Endothelial cell of umbilical vein (primary cell): ENCODE measurements at regions not wholly inside any gene's neighbourhood (a gene's known extent, or its start where the extent isn't known, plus 50 kb on each side); places are given as distances from the start of the nearest gene placed in this dataset.

Experiments used
- BruUV-seq: library from RNA; stranded (reverse); fragments of 400-500 nt; replicated peaks from 2 replicates; lab custom pipeline; 2021; lab: Mats Ljungman, UMichigan
- CTCF ChIA-PET: fragments of 300-600, 350-600 bp; sonication (Branson Sonifier 250); formaldehyde crosslinking; loops from one replicate; lab custom pipeline; 2021; ENCODE audit warnings: antibody characterized with exemption, inconsistent platforms; lab: Charles Lee
- POLR2A ChIA-PET: fragments of 300-600, 350-600 bp; sonication (Branson Sonifier 250); formaldehyde crosslinking; loops from one replicate; lab custom pipeline; 2021; ENCODE audit warnings: antibody characterized with exemption, inconsistent platforms; lab: Charles Lee
- DNase-seq: peaks from one replicate; pipeline ENCODE4 v3.0.0-alpha.2; 2011; ENCODE audit warnings: low read depth, low spot score
- FAIRE-seq: peaks from 2 replicates; lab custom pipeline; 2011; peaks lifted over from hg19 to GRCh38; lab: Jason Lieb, UNC
- H2AFZ ChIP-seq: 2 replicates; pipeline ENCODE4 v1.6.0; 2012; ENCODE audit warnings: low read depth, low read length, control low read depth, inconsistent platforms
- H3K27ac ChIP-seq: 2 replicates; pipeline ENCODE4 v1.5.1; 2011; ENCODE audit warnings: low read depth, mild to moderate bottlenecking, control low read depth, low read length, moderate library complexity; ENCODE audit not compliant: insufficient read depth
- H3K27me3 ChIP-seq, 2 experiments: 2 replicates each; pipeline versions ENCODE4 v1.6.0 to v1.6.1; 2011; ENCODE audit warnings: low read length in 2 of 2, mixed read lengths in 1 of 2; ENCODE audit not compliant: control insufficient read depth in 2 of 2, insufficient read depth in 2 of 2
- H3K36me3 ChIP-seq, 2 experiments: 2 replicates in 1 of 2; 3 replicates in 1 of 2; pipeline ENCODE4 v1.5.1; 2011; ENCODE audit warnings: low read length in 2 of 2, mild to moderate bottlenecking in 1 of 2, moderate library complexity in 1 of 2; ENCODE audit not compliant: control insufficient read depth in 2 of 2, insufficient read depth in 2 of 2; ENCODE audit errors: extremely low read depth in 1 of 2
- H3K4me1 ChIP-seq: 3 replicates; pipeline ENCODE4 v1.5.1; 2011; ENCODE audit warnings: mild to moderate bottlenecking, low read length; ENCODE audit not compliant: control insufficient read depth, insufficient read depth; ENCODE audit errors: extremely low read depth
- H3K4me2 ChIP-seq: 2 replicates; pipeline ENCODE4 v1.6.1; 2011; ENCODE audit warnings: low read length, control low read depth, mixed read lengths; ENCODE audit not compliant: insufficient read depth
- H3K4me3 ChIP-seq, 3 experiments: fragments of 200-600 bp in 1 of 3; sonication (generic), shearing (Covaris generic) in 1 of 3; replicated peaks in 1 of 3; 2 replicates each; pipeline ENCODE4 v1.5.1; 2011 to 2016; ENCODE audit warnings: control low read depth in 3 of 3, low read length in 3 of 3, mild to moderate bottlenecking in 2 of 3, inconsistent platforms in 1 of 3, low read depth in 1 of 3, moderate library complexity in 1 of 3; ENCODE audit not compliant: insufficient read depth in 1 of 3
- H3K79me2 ChIP-seq: 2 replicates; pipeline ENCODE4 v1.6.0; 2012; ENCODE audit warnings: low read length, inconsistent platforms; ENCODE audit not compliant: control insufficient read depth, insufficient read depth
- H3K9ac ChIP-seq: replicated peaks from 2 replicates; pipeline ENCODE3; 2011; ENCODE audit warnings: low read length, control low read depth; ENCODE audit not compliant: insufficient read depth; ENCODE audit errors: extremely low read depth
- H3K9me1 ChIP-seq: replicated peaks from 3 replicates; pipeline ENCODE4 v1.6.0; 2011; ENCODE audit warnings: mild to moderate bottlenecking, low read length; ENCODE audit not compliant: control insufficient read depth, insufficient read depth; ENCODE audit errors: extremely low read depth
- H3K9me3 ChIP-seq: replicated peaks from 2 replicates; pipeline ENCODE4 v1.5.1; 2012; ENCODE audit warnings: low read length, inconsistent platforms; ENCODE audit not compliant: control insufficient read depth, insufficient read depth
- H4K20me1 ChIP-seq: replicated peaks from 2 replicates; pipeline ENCODE3; 2011; ENCODE audit warnings: mild to moderate bottlenecking, low read length; ENCODE audit not compliant: control insufficient read depth, insufficient read depth; ENCODE audit errors: extremely low read depth
- CTCF ChIP-seq, 2 donors: IDR thresholded peaks; 1 replicate in 1 of 2; 2 replicates in 1 of 2; pipeline ENCODE4 v1.5.1; 2011; ENCODE audit warnings: low read length in 2 of 2, mild to moderate bottlenecking in 2 of 2, moderate library complexity in 2 of 2, control low read depth in 1 of 2, inconsistent platforms in 1 of 2, low read depth in 1 of 2; ENCODE audit not compliant: insufficient read depth in 1 of 2; ENCODE audit errors: extremely low read depth in 1 of 2
- EZH2 ChIP-seq: IDR thresholded peaks from 2 replicates; pipeline ENCODE4 v1.6.1; 2012; ENCODE audit warnings: borderline replicate concordance, low read depth, mild to moderate bottlenecking, moderate library complexity, low read length, inconsistent platforms; ENCODE audit not compliant: severe bottlenecking
- FOS ChIP-seq: IDR thresholded peaks from 2 replicates; pipeline ENCODE4 v1.6.1; 2011; ENCODE audit warnings: mild to moderate bottlenecking, low read length, moderate library complexity, borderline replicate concordance; ENCODE audit not compliant: insufficient read depth
- GATA2 ChIP-seq: IDR thresholded peaks from 2 replicates; pipeline ENCODE4 v1.7.0; 2011; ENCODE audit warnings: low read depth, mild to moderate bottlenecking, moderate library complexity, mixed read lengths, low read length; ENCODE audit not compliant: insufficient read length, insufficient read depth
- JUN ChIP-seq: IDR thresholded peaks from 2 replicates; pipeline ENCODE4 v1.6.1; 2011; ENCODE audit warnings: borderline replicate concordance, low read depth; ENCODE audit not compliant: insufficient read length, insufficient read depth
- MAX ChIP-seq: IDR thresholded peaks from 2 replicates; pipeline ENCODE4 v1.6.1; 2011; ENCODE audit not compliant: insufficient read depth, insufficient read length
- MYC ChIP-seq: IDR thresholded peaks from one replicate; pipeline ENCODE4 v1.6.1; 2011; ENCODE audit warnings: mild to moderate bottlenecking, low read depth, low read length
- POLR2A ChIP-seq: IDR thresholded peaks from 2 replicates; pipeline ENCODE4 v1.6.1; 2012; ENCODE audit warnings: low read depth, mild to moderate bottlenecking, control low read depth, low read length
- POLR2AphosphoS5 ChIP-seq: IDR thresholded peaks from 2 replicates; pipeline ENCODE4 v1.6.1; 2012; ENCODE audit warnings: low read depth, mild to moderate bottlenecking, control low read depth, low read length, moderate library complexity; ENCODE audit not compliant: insufficient read depth
- dilution Hi-C: fragments of 300-500 bp; cut with MboI; formaldehyde crosslinking; loops from one replicate; pipeline ENCODE4 v1.15.0; 2019; ENCODE audit warnings: low sequenced_read_pairs; ENCODE audit not compliant: extremely low pct_ligation_motif_present
- intact Hi-C: fragments of 100-400 bp; cut with micrococcal nuclease; formaldehyde crosslinking; loops from one replicate; pipeline ENCODE4 v1.10.0; 2022

GRCh38 chr5:58090704-58091103, 369.2 kb downstream of the PLK2 start:
- no peak overlapping the region for H3K27ac ChIP-seq
- DNase-seq: no peak
- H2AFZ ChIP-seq: no peak overlapping the region
- FAIRE-seq: no peak
- no peak overlapping the region for H3K4me2 ChIP-seq
- no peaks in the 10 kb centered on the region for H3K9me3 ChIP-seq
- no peaks in the 10 kb centered on the region for H3K9me1 ChIP-seq
- POLR2A ChIA-PET: no interaction called here
- H3K4me1 ChIP-seq: peaks cover 11% of the 10 kb centered on the region
- TF ChIP-seq JUN (no peak), FOS (no peak), POLR2A (no peak), MAX (no peak), MYC (no peak), CTCF (IDR thresholded peaks at IDR 0.05; ENCODE audit: extremely low read depth in 1 of 2, insufficient read depth in 1 of 2, low read depth in 1 of 2, low read length in 2 of 2) (no peak), EZH2 (no peak), POLR2AphosphoS5 (no peak), GATA2 (no peak)
- no peaks in the 10 kb centered on the region for H3K79me2 ChIP-seq
- H3K27me3 ChIP-seq: no peaks in the 10 kb centered on the region
- H3K9ac ChIP-seq: no peak overlapping the region
- no peaks in the 10 kb centered on the region for H3K36me3 ChIP-seq
- H3K4me3 ChIP-seq: no peak overlapping the region
- no peaks in the 10 kb centered on the region for H4K20me1 ChIP-seq
- CTCF ChIA-PET: no interaction called here
- BruUV-seq: no TSS peak
- intact Hi-C loops (no loop called here), dilution Hi-C loops (no loop called here)
